GM18498 (cell line): ENCODE measurements at regions not wholly inside any gene's neighbourhood (a gene's known extent, or its start where the extent isn't known, plus 50 kb on each side); places are given as distances from the start of the nearest gene placed in this dataset.
"Not testable (repeated sequence)": the region's sequence is repeated elsewhere in the genome, so short reads cannot be mapped to it uniquely, and the experiment has no call there.

ENCODE experiments used
- ATAC-seq: cut with Tn5 transposase; IDR thresholded peaks from one replicate; pipeline ENCODE4 v1.9.1; 2021; ENCODE audit warnings: mild to moderate bottlenecking, moderate library complexity; ENCODE audit not compliant: unreplicated experiment

DNA sequence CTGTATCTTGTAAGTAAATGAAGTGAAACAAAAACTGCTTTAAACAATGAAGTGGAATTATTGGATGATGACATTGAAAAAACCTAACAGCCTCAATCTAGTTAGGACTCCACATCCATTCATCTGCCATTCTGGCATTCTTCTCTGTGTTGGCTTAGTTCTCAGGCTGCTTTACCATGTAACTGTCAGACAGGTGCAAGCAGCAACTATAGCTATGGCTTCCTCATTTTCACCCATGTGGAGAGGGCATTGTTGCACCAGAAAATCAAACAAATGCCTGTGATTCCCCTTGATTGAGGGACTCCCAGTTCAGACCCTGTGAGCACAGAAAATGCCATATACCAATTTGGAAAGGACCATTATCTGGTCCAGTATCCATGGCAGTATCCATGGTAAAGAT is 129.5 kb upstream of the NYAP2 start:
- no peak for ATAC-seq

DNA sequence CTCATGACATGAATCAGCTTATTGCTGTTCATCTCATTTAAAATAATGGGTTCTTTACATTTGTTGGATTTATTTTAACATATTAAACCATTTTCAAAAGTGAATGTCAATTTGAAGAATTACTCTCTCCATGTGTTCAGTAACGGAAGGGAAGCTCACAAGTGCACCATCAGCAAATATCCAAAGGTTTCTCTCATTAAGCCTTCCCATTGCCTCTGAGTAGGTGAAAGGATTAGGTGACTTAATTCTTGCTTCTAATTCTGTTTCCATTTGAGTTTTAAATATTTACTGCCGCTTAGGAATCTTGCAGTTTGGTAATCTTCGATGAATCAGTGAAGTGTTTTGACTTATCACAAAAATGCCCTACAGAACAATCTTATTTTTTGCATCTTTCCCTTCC is 145.1 kb upstream of the NYAP2 start:
- ATAC-seq = no peak

DNA sequence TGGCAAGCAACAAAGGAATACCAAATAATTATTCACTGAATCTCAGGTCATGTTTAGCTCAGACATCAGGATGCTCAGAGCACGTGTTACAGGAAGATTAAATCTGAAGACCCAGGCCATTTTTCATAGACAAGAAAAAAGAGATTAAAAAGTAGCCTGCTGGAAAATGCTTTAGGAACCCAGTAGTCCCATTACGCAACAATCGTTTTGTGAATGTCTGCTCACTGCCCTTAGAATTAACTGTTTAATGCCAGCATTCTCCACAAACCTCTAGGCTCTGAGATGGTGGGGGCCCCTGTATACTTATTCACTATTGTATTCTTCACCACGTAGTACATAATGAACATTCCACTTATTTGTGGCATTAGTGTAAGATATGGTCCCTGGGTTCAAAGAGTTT is 154.6 kb upstream of the NYAP2 start:
- no peak for ATAC-seq

DNA sequence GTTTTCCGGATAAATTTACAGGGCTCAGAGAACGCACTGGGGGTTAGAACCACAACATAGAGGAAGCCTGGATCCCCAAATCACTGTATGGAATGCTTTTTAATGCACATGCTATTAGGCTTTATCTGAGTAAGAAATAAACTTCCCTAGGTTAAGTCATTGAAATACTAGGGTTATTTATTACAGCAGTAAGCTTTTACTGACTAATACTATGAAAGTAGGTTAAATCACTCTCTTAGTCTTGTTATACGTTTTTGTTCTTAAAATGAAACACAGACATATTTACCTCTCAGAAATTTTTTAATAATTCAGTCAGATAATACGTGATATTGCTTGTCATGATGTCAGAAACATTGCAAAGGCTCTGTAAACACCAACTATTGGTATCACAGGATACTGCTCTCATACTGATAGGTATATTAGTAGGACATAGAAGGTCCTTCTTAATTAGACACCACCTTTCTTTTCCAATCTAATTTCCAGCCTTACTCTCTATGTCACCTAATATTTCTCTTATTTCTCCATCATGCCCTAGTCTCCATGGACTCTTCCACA is 162.7 kb upstream of the NYAP2 start:
- no peak for ATAC-seq

DNA sequence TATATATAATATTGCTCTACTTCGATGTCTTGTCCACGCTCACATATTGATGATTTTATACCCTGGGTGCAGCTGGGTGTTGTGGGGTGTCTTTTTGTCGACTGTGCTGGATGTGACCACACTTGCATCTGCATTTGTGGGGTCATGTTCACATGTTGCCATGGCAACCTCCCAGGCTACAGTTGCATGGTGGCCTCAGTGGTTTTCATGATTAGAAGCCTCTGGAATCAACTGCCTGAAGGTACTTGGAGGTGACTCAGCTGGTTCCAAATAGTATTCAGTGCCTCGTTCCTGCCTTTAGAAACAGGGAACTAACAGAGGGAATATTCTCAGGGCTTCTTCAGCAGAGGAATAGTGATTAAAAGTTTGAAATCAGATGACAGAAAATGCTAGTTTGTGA is 166.3 kb upstream of the NYAP2 start:
- no peak for ATAC-seq

DNA sequence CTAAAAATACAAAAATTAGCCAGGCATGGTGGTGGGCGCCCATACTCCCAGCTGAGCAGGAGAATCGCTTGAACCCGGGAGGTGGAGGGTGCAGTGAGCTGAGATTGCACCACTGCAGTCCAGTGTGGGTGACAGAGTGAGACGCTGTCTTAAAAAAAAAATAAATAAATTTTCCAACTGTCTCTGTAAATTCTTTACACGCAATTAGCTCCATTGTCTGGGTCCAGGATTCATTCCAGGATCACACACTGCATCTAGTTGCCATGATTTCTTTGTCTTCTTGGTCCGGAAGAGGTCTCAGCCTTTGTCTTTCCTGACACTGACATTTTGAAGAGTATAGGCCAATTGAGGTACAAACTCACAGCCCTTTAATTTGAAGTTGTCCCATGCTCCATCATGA is 167.6 kb upstream of the NYAP2 start:
- ATAC-seq = no peak

DNA sequence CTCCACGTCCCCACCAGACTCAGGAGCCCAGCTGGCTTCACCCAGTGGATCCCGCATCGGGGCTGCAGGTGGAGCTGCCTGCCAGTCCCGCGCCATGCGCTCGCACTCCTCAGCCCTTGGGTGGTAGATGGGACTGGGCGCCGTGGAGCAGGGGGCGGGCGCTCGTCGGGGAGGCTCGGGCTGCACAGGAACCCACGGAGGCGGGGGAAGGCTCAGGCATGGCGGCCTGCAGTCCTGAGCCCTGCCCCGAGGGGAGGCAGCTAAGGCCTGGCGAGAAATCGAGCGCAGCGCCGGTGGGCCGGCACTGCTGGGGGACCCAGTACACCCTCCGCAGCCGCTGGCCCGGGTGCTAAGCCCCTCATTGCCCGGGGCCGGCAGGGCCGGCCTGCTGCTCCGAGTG is 170.2 kb upstream of the NYAP2 start:
- not testable (repeated sequence) for ATAC-seq

DNA sequence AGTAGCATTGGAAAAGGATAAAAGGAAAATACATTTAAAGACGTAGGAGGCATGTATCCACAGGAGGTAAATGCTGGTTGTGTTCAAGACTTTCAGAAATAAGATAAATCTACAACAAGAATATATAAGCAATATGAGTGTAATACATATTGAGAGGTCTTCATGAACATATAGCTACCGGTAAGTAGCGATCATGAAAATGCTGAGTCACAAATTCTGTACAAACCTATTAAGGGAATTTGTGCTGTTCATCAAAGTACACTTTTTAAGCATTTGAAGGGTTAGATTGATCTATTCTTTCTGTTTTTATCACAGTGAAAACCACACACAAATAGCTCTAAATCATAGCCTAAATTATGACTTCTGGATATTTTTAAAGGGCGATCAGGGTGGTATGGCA is 173.1 kb upstream of the NYAP2 start:
- no peak for ATAC-seq

DNA sequence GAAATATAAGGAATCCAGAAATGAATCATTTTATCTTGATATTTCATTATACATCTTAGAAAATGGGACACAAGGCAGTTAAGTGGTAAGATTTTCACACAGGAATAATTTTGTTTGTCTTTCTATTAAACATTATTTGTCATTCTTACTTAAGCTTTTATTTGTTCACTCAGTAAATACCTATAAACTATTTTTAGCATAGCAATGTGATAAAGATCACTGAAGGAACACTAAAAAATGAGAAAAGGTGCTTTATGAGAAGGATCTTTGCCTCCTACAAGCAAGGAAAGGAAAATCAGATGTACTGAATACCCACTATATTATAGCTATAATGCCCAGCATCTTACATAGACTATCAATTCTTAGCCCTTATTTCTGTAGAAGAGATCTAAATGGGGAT is 176.2 kb upstream of the NYAP2 start:
- ATAC-seq = no peak

DNA sequence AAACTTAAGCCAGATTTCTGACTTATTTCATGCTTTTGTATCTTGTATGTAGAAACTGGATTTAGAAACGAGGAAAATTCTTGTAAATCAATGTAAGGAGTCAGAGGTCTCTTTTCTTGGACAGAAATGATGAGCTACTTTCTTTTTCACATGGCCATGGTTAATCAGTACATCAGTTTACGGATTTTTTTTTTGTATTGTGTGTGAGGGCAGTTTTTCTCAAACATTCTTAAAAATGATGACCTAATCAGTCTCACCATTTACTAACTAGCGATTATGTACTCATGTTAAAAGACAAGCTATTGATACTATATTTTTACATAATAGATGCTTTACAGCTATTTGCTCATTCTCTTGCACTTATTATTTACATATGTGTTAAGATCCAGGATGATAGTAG is 165.2 kb upstream of the DOCK10 start:
- no peak for ATAC-seq

DNA sequence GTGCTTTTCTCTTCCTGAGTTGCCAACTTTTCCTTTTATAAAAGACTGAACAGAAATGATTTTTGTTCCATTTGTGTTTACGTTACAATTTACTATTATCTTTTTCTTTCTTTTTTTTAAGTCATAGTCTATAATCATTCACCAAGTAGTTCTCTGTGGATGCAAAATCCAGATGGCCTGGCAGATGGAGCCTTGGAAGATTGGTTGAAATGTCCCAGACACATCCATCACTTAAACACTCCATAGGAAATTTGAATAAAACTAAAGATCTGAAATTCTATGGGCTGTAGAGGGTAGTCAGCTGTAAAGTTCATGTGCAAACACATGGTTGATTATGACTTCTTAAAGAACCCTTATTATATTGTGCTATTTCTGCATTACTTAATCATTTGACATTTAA is 164.8 kb upstream of the DOCK10 start:
- no peak for ATAC-seq

DNA sequence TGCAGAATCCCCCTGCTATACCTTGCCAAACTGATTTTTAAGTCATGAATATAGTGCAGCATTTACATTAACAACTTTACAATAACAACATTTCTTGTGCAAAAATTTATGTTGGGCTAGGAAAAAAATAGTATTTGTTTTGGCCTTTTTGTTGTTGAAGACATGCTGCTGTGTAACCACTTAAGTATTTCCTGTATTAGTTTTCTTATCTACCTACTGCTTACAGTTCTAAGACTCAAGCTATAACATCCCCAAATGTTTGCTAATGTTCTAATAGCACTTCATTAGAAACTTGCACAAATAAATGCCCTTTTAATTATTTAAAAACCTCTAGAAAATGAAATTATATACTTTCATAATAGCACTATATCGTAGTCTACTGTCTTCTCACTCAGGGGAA is 154.3 kb upstream of the DOCK10 start:
- no peak for ATAC-seq

DNA sequence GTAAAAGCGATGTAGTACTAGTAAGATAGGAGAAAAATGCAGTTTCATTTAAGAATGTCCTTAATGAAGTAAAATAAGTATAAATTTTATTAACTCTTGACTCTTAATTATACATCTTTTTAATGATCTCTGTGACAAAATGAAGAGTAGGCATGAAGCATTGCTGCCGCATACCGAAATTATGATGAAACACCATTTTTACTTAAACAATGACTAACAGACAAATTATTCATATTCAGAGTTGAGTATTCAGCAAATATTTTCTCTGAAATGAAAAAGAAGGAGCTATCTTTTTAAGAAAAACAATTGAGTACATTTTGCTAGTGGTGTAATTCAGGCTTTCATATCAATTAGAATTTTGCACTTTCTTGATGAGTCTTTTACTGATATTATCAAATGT is 150.6 kb upstream of the DOCK10 start:
- ATAC-seq = no peak

DNA sequence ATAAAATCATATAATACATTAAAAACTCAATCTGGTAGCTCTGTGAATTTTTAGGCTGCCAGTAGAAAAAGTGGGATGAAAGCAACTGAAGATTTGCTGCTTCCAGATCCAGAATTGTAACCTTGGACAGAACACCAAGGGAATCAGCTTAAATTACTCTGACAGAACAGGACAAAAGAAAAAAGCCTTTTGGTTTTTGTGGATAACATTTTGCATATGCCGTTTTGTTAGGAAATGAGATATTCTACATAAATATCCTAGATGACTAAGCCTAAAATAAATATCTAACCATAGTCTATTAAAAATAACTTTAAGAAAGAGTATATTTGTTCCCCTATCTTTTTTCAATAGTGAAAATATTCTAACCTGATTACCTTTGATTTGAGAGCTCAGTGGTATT is 148.7 kb upstream of the DOCK10 start:
- no peak for ATAC-seq

DNA sequence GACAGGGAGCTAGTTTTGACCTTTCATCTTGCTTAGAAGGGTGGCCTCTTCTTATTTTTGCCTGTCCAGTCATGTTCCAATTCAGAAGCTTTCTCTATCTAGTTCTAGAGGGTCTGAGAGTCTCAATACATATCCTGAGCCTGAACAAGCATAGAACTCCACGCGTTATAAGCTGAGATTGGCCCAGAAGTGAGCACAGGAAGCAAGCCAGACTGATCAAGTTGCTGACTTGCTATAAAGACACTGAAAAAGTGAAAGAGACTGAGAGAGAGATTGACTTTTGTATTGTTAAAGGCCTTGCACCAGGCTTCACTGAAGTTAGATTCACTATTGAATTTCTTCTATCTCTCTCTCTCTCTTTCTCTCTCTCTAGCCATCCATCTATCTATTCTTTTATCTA is 142.7 kb upstream of the DOCK10 start:
- no peak for ATAC-seq

DNA sequence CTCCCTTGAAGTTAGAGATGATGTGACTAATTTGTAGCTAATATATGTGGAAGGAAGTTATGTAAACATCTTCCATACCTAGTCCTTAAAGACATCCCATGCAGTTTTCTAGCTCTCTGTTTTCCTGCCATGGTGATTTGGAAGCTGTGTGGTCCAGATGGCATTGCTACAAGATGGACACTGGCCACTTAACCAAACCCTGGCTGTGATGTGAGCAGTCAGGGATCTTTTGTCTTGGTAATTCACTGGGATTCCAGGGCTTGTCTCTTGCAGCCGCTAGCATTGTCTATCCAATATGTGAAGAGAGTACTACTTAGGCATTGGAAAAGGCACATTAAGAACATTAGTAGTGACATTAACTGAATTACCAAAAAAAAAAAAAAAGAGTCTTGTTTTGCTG is 139.9 kb upstream of the DOCK10 start:
- no peak for ATAC-seq

DNA sequence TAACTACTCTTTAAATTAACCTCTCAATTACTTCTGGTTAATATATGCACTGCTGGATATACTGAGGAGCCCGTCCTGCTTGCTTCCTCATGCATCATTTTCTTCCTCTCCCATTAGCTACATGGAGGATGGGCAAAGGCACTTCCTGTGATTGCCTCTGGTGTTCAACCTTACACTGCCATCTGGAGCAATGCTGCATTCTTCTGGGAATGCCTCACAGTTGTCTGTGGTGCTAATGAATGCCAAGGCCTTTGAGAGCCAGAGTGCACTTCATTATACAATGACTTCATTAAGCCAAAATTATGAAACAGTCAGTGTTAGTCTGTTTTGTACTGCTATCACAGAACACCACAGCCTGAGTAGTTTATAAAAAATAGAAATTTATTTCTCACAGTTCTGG is 134.8 kb upstream of the DOCK10 start:
- ATAC-seq = no peak

DNA sequence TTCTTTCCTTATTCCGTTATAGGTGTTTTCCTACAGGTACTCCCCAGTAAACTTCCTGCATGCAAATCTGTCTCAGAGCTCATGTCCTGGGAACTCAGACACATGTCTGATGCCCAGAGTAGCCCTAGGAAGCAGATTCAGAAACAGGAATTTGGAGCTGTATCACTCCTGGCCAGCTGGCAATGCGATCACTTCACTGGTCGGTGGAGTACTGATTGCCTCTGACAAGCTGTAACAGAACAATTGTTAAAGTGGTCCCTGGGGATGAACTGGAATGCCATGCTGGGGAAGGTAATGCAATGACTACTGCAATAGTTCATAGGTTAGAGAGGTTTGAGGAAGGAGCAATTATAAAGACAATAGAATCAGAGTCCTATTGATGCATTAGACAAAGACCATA is 131.6 kb upstream of the DOCK10 start:
- no peak for ATAC-seq

DNA sequence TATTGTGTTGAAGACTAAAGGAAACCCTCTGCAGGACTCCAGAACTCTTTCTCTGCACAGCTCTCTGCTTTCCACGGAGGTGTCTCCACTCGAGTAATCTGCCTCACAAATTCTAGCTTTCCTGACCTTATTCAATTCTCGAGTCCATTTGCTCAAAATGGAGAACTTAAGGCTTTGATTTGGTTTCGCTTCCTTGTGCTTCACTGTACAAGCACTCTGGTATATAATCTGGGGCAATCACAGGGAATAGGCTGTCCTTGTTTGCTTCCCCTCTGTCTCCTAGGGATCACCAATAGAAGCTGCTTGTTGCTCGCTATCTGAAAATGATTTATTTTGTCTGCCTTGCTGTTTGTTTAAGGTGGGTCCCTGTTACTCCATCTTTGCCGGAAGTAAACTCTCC is 129.1 kb upstream of the DOCK10 start:
- no peak for ATAC-seq

DNA sequence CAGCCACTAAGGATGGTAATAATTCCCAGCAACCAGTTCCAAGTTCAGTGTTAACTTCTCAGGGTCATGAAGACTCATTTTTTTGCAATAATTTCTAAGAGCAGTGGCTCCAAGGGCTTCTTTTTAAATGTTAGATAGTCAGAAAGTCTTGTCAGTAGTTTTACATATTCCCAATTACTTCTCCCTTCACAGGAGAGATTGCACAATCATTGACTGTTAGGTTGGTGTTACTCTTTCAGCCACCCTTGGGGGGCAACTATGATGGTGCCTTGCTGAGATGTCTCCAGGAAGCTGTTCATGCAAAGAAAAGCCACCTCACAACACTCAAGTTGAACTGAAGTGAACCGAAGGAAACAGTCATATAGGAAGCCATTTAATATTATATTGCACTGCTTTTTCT is 127.9 kb upstream of the DOCK10 start:
- no peak for ATAC-seq

DNA sequence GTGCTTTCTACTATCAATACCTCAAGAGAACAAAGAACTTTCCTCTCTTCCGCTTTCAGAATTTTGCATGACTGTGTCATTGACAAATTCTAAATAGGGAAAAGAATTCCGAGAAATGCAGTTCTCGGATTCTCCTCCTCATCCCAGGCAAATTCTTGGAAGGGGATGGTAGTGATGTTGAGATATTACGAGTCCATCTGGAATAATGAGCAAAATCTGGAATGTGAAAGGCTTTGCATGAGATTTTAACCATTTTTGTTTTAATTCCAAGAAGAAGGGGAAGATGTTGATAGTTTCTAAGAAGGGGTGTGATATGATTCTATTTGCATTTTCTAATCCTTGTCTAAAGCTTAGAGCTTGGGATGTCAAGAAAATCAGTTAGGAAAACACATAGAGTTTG is 127.1 kb upstream of the DOCK10 start:
- ATAC-seq = no peak

DNA sequence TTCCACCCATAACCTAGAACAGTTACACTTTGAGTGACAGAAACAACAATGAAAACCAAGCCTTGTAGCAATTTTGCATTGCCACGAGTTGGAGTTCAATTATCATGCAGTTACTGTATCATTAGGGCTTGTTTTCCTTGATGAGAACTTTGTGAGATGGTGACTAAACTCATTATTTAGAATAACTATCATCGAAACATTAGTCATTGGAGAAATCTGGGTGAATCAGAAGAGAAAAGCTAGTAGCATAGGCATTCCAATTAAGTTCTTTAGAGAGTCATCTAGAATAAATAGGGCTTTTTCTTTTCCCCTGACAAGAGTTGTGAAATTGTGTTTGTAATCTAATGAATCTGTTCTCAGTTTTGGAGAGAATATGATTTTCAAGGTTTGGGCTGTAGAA is 122.8 kb upstream of the DOCK10 start:
- ATAC-seq = no peak

DNA sequence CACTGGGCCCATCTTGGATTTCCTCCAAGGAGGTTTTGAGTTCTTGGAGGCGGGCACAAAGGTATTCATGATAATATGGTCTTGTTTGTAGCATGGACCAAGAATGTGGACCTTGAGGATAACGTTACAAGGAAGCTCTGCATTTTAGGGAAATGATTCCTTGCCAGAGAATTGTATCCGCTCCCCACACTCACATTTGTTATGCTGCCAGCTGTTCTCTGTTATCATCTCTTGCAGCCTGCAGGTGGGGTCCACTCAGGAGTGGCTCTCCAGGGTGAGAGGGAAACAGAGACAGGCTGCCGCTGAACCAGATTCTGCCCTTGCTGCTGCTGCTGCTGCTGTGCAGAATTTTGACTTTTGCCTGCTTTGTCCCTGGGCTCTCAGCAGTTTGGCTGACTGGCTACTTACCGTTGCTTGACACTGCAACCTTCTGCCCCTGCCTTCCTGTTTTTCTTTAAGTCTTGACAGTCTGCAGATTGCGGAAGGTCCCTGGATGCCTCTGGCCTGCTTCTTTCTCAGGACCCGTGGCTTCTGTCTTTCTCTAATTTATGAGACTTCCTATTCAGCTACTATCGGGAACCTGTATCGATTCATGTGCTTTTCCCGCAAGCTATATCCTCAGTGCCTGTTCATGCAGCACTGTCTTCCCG is 122.3 kb upstream of the DOCK10 start:
- no peak for ATAC-seq
